ENCODE measurements at regions not wholly inside any gene's neighbourhood (a gene's known extent, or its start where the extent isn't known, plus 50 kb on each side); places are given as distances from the start of the nearest gene placed in this dataset.

DNA sequence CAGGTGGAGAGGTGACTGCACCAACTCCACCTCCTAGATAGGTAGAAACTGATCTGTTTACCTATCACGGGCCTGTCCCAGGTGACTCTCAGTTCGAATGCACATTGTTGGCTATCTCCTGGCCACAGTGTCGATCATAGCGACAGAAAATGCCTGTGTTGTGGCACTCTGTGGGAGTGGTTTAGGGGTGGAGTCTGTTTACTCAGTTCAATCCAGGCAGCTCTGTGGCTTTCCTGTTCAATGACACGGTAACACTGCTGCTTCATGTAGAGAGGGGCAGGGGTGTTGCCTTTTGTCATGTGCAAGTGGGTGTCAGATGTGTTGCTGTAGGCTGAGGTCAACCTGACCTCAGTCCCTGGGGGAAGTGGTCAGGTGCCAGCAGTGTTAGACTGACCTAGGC is 1602.4 kb downstream of the TECRL start:
- DNase-seq (ENCODE audit: low spot score), result no peak
- Histone ChIP-seq H3K4me3 (no peak overlapping the region), H3K9me3 (peaks cover 0 to 5% of the 10 kb centered on the region in 2 donors), H3K4me1 (no peaks in the 10 kb centered on the region), H3K36me3 (no peaks in the 10 kb centered on the region), H3K27me3 (no peaks in the 10 kb centered on the region), H3K27ac (no peak overlapping the region)
- TF ChIP-seq, protein P1, sequence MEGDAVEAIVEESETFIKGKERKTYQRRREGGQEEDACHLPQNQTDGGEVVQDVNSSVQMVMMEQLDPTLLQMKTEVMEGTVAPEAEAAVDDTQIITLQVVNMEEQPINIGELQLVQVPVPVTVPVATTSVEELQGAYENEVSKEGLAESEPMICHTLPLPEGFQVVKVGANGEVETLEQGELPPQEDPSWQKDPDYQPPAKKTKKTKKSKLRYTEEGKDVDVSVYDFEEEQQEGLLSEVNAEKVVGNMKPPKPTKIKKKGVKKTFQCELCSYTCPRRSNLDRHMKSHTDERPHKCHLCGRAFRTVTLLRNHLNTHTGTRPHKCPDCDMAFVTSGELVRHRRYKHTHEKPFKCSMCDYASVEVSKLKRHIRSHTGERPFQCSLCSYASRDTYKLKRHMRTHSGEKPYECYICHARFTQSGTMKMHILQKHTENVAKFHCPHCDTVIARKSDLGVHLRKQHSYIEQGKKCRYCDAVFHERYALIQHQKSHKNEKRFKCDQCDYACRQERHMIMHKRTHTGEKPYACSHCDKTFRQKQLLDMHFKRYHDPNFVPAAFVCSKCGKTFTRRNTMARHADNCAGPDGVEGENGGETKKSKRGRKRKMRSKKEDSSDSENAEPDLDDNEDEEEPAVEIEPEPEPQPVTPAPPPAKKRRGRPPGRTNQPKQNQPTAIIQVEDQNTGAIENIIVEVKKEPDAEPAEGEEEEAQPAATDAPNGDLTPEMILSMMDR (IDR thresholded peaks at IDR 0.05), result no peak

DNA sequence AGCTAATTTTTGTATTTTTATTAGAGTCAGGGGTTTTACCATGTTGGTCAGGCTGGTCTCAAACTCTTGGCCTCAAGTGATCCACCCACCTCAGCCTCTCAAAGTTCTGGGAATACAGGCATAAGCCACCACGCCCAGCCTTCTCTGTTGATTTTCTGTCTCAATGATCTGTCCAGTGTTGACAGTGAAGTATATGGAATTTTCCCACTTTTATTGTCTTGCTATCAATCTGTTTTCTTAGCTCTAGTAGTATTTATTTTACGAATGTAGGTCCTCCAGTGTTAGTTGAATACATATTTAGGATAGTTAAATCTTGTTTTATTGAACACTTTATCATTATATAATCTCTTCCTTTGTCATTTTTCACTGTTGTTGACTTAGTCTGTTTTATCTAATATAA is 1603.9 kb downstream of the ADGRL3 start:
- H3K4me3 ChIP-seq, result no peak overlapping the region
- no peaks in the 10 kb centered on the region for H3K36me3 ChIP-seq
- H3K4me1 ChIP-seq, result no peaks in the 10 kb centered on the region
- peaks cover 0 to 5% of the 10 kb centered on the region in 2 donors for H3K9me3 ChIP-seq
- TF ChIP-seq, protein P1 (IDR thresholded peaks at IDR 0.05), result no peak
- H3K27ac ChIP-seq, result no peak overlapping the region
- H3K27me3 ChIP-seq, result no peaks in the 10 kb centered on the region
- no peak for DNase-seq (ENCODE audit: low spot score)

DNA sequence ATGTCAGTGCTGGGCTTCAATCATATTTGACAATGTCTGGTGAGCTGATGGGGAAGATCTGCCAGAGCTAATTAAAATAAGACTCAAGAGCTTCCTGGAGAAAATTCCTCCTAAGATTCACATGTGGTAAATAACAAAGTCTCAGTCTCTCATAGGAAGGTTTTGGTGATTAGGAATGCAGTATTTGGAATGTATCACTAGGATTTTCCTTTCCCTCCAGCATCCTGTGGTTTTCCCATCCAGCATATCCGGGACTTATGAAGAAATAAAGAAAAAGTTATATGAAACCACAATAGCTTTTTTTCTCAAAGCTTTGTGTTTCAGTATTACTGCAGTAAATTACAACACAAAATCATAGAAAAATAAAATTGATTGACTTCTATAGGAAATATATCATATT is 1597.1 kb downstream of the ADGRL3 start:
- no peak overlapping the region for H3K4me3 ChIP-seq
- H3K4me1 ChIP-seq, result no peaks in the 10 kb centered on the region
- no peaks in the 10 kb centered on the region for H3K9me3 ChIP-seq
- no peaks in the 10 kb centered on the region for H3K27me3 ChIP-seq
- TF ChIP-seq, protein P1 (IDR thresholded peaks at IDR 0.05), result no peak
- no peaks in the 10 kb centered on the region for H3K36me3 ChIP-seq
- no peak for DNase-seq (ENCODE audit: low spot score)
- no peak overlapping the region for H3K27ac ChIP-seq

DNA sequence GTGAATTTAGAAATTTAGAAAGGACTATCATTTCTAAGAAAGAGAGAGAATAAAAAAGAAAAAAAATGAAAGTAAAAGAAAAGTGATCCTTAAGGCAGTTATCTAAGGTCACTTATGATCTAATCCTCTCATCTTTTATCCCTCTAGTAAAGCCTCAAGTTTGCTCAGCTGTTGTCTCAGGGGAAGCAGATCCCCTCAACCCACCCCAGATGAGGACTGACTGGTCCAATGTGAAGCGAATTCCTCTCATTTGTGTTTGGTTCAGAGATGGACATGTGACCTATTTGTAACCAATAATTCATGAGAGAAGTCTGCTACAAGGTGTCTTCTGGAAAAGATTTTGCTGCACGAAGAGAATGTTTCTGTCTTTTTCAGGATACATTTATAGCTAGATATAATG is 1591.3 kb downstream of the ADGRL3 start:
- Histone ChIP-seq H3K27ac (no peak overlapping the region), H3K27me3 (no peaks in the 10 kb centered on the region), H3K9me3 (no peaks in the 10 kb centered on the region), H3K36me3 (no peaks in the 10 kb centered on the region), H3K4me3 (no peak overlapping the region), H3K4me1 (no peaks in the 10 kb centered on the region)
- DNase-seq (ENCODE audit: low spot score), result no peak
- TF ChIP-seq, protein P1 (IDR thresholded peaks at IDR 0.05), result no peak

DNA sequence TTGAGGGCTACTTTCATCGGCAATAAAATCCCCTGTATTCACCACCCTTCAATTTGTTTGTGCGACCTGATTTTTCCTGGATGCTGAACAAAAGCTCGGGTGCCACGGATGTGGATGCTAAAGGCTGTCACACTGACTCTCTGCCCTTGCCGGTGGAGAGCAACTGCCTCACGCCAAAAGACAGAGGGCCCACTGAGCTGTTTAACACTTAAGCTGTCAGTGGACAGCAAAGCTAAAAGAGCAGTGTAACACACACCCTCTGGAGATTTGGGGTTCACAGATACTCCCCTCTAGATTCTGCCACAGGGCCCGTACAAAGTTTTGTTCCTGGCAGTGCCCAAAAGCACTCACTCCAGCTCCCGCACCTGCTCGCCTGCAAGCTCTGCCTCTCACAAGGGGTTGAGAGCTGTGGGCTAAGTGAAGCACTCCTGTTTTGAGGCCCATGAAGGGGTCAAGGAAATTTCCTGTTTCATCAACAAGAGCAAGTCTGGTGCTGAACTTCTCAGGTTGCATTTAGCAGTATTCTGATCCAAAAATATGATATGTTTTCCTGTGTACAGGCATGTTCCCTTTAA is 1571.9 kb downstream of the ADGRL3 start:
- Histone ChIP-seq H3K27ac (no peak overlapping the region), H3K36me3 (no peaks in the 10 kb centered on the region), H3K4me1 (no peaks in the 10 kb centered on the region), H3K9me3 (no peaks in the 10 kb centered on the region), H3K4me3 (no peak overlapping the region), H3K27me3 (no peaks in the 10 kb centered on the region)
- DNase-seq (ENCODE audit: low spot score), result no peak
- TF ChIP-seq, protein P1 (IDR thresholded peaks at IDR 0.05), result no peak

DNA sequence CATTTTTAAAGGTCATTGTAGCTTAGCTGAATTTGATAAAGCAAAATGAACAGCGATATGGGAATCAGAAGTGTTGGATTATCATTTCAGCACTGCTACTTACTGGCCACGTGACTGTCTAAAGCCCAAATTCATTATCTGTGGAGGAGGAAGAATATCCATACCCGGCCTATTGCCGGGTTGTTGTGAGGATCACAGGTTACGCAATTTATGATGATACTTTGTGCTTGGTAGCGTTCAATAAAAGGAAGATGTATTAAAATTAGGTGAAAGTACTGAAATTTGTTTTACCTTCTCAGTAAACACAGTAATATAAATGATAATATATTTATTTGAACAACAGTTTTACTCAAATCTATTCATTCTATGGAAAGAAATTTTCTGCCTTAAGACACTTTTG is 1540.2 kb downstream of the ADGRL3 start:
- H3K36me3 ChIP-seq, result no peaks in the 10 kb centered on the region
- no peaks in the 10 kb centered on the region for H3K9me3 ChIP-seq
- no peak overlapping the region for H3K4me3 ChIP-seq
- no peaks in the 10 kb centered on the region for H3K4me1 ChIP-seq
- no peaks in the 10 kb centered on the region for H3K27me3 ChIP-seq
- no peak overlapping the region for H3K27ac ChIP-seq
- TF ChIP-seq, protein P1 (IDR thresholded peaks at IDR 0.05), result no peak
- DNase-seq (ENCODE audit: low spot score), result no peak
